GM12874 (cell line): ENCODE measurements at regions not wholly inside any gene's neighbourhood (a gene's known extent, or its start where the extent isn't known, plus 50 kb on each side); places are given as distances from the start of the nearest gene placed in this dataset.

Experiments
- TF ChIP-seq, protein P1 (sequence below): IDR thresholded peaks from 2 replicates; pipeline ENCODE4 v1.5.1; 2011; ENCODE audit warnings: low read depth, mild to moderate bottlenecking, control low read depth, low read length, moderate library complexity; ENCODE audit not compliant: insufficient read depth

DNA sequence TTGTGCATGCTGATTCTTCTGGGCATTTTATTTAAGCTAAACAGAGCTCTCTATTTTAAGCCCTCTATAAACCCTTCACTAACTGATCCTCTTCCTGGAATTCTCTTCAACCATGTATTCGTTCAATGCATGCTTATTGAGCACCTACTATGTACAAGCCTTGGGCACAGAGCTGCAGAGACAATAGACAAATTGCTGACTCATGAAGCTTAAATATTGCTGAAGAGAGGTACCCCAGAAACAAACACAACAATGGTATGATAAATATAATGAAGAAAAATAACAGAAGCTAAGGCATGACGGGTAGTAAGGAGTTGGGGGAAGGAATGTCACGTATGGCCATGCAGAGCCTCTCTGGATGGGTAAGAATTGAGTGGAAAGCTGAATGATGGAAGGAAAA, 222.2 kb downstream of the PPARGC1A start:
- TF ChIP-seq, protein P1, sequence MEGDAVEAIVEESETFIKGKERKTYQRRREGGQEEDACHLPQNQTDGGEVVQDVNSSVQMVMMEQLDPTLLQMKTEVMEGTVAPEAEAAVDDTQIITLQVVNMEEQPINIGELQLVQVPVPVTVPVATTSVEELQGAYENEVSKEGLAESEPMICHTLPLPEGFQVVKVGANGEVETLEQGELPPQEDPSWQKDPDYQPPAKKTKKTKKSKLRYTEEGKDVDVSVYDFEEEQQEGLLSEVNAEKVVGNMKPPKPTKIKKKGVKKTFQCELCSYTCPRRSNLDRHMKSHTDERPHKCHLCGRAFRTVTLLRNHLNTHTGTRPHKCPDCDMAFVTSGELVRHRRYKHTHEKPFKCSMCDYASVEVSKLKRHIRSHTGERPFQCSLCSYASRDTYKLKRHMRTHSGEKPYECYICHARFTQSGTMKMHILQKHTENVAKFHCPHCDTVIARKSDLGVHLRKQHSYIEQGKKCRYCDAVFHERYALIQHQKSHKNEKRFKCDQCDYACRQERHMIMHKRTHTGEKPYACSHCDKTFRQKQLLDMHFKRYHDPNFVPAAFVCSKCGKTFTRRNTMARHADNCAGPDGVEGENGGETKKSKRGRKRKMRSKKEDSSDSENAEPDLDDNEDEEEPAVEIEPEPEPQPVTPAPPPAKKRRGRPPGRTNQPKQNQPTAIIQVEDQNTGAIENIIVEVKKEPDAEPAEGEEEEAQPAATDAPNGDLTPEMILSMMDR = no peak

DNA sequence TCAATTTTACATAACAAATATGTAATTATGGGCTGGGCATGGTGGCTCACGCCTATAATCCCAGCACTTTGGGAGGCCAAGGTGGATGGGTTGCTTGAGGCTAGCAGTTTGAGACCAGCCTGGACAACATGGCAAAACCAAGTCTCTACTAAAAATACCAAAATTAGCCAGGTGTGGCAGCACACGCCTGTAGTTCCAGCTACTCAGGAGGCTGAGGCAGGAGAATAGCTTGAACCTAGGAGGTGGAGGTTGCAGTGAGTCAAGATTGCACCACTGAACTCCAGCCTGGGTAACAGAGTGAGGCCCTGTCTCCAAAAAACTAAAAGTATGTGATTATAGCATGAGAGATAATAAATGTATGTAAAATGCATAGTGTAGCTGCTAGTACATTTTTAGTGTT, 229.0 kb downstream of the PPARGC1A start:
- TF ChIP-seq, protein P1 = no peak

DNA sequence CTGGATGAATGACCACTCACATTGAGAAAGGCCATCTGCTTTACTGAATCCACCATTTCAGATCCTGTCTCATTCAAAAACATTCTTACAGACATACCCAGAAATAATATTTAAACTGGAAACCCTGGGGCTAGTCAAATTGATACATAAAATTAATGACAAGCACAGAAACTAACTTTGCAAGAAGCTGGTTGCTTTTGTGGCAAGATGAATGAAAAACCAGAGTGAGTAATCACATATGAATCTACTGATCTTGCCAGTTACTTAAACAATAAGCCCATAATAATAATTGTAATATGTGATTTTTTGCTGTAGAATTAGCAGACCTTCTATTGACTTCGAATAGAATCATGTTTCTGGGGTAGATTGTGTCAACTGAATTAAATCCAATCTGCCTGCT, 235.1 kb downstream of the PPARGC1A start:
- TF ChIP-seq, protein P1 = no peak

DNA sequence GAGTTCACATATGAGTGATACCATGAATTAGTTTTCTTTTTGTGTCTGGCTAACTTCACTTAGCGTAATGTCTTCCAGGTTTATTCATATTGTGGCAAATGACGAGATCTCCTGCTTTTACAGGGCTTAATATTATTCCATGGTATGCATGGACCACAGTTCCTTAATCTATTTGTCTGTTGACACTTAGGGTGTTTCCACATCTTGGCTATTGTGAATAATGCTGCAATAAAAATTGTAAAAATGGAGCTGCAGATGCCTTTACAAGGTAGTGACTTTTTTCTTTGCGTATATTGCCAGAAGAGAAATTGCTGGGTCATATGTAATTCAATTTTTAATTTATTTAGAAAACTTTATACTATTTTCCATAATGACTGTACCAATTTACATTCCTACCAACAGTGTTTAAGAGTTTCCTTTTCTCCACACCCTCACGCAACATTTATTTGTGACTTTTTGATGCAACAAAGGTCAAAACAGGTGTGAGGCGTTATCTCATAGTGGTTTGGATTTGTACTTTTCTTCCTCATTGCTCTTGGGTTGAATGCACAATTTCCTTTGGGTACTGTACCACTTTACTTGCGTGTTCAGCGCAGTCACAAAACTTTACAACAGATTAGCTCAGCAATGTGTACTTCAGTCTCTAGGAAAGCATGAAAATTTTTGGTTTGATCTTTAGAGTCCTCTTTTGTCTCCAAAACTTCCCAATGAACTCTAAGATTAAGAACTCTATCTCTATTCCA, 240.8 kb downstream of the PPARGC1A start:
- TF ChIP-seq, protein P1 = no peak

DNA sequence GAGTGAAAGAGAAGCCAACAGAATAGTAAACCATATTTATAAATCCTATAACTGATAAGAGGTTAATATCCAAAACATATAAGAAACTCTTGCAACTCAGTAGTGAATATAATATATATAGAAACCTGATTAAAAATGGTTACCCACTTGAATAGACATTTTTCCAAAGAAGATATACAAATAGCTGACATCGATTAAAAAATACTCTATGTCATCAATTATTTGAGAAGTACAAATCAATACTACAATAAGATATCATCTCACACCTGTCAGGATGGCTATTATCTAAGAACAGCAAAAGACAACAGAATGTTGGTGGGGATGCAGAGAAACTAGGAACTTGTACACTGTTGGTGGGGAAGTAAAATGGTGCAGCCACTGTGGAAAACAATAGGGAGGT, 254.4 kb downstream of the PPARGC1A start:
- TF ChIP-seq, protein P1 = no peak

DNA sequence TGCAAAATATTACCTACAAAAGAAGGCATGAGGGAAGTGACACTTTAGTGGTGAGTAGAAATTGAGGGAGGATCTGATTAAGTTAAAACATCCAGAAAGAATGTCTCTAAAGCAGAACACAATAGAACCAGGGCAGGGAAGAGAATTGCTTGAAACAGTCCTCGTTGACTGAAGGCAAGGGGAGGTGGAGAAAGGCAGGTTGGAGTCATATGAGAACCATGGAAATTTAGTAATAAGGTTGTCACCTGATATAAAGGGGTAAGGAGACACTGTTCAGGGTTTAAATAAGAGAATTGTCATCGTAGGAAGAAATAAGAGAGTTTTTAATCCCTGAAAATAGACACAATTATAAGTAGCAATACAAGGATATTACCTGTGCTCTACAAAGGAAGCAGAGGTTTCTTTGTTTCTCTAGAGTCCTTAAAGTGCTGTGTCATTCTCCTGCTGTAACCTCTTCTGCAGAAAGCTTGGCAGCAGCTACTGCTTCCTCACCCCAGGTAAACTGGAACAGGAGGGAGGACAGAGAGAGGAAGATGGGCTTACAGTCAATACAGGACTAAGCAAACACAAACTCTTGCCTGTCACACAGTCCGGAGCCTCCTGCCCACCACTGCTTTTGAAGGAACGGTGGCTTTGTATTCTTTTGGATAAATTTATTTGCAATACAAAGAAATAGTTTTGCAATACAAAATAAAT, 258.4 kb downstream of the PPARGC1A start:
- TF ChIP-seq, protein P1 = no peak

DNA sequence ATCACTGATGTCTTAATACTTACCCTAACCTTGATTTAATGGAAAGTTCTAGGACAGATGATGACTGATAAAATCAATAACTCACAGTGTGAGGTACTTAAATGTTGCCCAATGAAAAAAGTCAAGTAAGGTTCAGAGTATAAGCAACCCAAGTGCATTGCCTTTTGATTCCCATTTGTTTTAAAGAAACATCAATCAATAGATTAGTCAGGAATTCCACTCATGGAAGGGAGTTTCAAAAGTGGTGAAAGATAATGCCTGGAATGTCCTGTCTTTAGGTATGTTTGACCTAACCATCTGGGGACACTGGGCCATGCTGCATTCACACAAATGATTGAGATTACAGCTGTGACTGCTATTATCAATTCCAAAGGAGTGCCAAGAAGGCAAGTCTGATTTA, 259.7 kb downstream of the PPARGC1A start:
- TF ChIP-seq, protein P1 = no peak
